Breast epithelium (tissue), 4 donors: ENCODE measurements at regions not wholly inside any gene's neighbourhood (a gene's known extent, or its start where the extent isn't known, plus 50 kb on each side); places are given as distances from the start of the nearest gene placed in this dataset.

Experiments used
- DNase-seq, 2 donors: peaks; one replicate each; pipeline ENCODE4 v3.0.0-alpha.2; 2019; ENCODE audit warnings: low spot score in 2 of 2
- H3K27ac ChIP-seq, 2 donors: fragments of 200-600 bp; sonication (generic) in 1 of 2; one replicate each; pipeline ENCODE4 v1.5.1; 2016 to 2019; ENCODE audit warnings: mild to moderate bottlenecking in 1 of 2
- H3K27me3 ChIP-seq, 2 donors: fragments of 200-600 bp; sonication (generic) in 1 of 2; one replicate each; pipeline versions ENCODE4 v1.5.1 to v1.6.0; 2017 to 2019; ENCODE audit warnings: control low read depth in 1 of 2, mild to moderate bottlenecking in 1 of 2
- H3K36me3 ChIP-seq: fragments of 200-600 bp; one replicate; pipeline ENCODE4 v1.5.1; 2019
- H3K4me1 ChIP-seq, 2 donors: fragments of 200-600 bp; sonication (generic); one replicate each; pipeline ENCODE4 v1.5.1; 2016 to 2019; ENCODE audit warnings: control low read depth in 1 of 2
- H3K4me3 ChIP-seq, 3 donors: fragments of 200-600 bp; sonication (generic); 1 replicate in 2 of 3; 2 replicates in 1 of 3; pipeline ENCODE4 v1.5.1; 2016 to 2019; ENCODE audit warnings: mild to moderate bottlenecking in 3 of 3, moderate library complexity in 2 of 3
- H3K9me3 ChIP-seq, 2 donors: fragments of 200-600 bp; sonication (generic) in 1 of 2; one replicate each; pipeline ENCODE4 v1.5.1; 2016 to 2019; ENCODE audit warnings: control low read depth in 1 of 2
- POLR2A ChIP-seq: fragments of 450-650 bp; IDR thresholded peaks from one replicate; pipeline ENCODE4 v1.6.1; 2016; ENCODE audit warnings: antibody characterized with exemption, mild to moderate bottlenecking, moderate library complexity
- POLR2AphosphoS5 ChIP-seq, 3 donors: sonication (generic); formaldehyde crosslinking; IDR thresholded peaks; one replicate each; pipeline ENCODE4 v1.6.1; 2017; ENCODE audit warnings: antibody characterized with exemption in 3 of 3
- intact Hi-C: fragments of 100-400 bp; cut with DNase I; formaldehyde crosslinking; loops from one replicate; pipeline ENCODE4 v1.15.1; 2023; ENCODE audit warnings: low total_unique reads
- TF ChIP-seq, protein P1 (sequence below), 3 donors: fragments of 450-650 bp; IDR thresholded peaks; one replicate each; pipeline ENCODE4 v1.5.1; 2016 to 2017; ENCODE audit warnings: antibody characterized with exemption in 3 of 3, mild to moderate bottlenecking in 3 of 3, moderate library complexity in 3 of 3

DNA sequence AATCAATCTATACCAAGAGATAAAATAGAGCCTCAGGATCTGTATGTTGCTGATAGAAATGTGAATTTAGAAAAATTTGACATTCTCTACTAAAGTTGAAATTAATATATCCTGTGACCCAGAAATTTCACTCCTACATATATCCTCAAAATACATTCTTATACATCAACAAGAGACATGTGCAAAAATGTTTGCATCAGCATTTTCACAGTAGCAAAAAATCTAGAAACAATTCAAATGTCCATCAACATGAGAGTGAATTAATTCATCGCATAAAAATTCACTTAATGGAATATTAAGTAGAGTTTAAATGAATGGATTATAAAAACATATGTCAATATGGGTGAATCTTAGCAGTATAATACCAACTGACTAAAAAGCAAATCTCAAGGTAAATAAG lies 80.8 kb downstream of the GPR65 start:
- TF ChIP-seq, protein P1, sequence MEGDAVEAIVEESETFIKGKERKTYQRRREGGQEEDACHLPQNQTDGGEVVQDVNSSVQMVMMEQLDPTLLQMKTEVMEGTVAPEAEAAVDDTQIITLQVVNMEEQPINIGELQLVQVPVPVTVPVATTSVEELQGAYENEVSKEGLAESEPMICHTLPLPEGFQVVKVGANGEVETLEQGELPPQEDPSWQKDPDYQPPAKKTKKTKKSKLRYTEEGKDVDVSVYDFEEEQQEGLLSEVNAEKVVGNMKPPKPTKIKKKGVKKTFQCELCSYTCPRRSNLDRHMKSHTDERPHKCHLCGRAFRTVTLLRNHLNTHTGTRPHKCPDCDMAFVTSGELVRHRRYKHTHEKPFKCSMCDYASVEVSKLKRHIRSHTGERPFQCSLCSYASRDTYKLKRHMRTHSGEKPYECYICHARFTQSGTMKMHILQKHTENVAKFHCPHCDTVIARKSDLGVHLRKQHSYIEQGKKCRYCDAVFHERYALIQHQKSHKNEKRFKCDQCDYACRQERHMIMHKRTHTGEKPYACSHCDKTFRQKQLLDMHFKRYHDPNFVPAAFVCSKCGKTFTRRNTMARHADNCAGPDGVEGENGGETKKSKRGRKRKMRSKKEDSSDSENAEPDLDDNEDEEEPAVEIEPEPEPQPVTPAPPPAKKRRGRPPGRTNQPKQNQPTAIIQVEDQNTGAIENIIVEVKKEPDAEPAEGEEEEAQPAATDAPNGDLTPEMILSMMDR (IDR thresholded peaks at IDR 0.05) = no peak
- TF ChIP-seq POLR2AphosphoS5 (IDR thresholded peaks at IDR 0.05) = no peak
- no peak for TF ChIP-seq POLR2A
- Histone ChIP-seq H3K4me3 (no peak overlapping the region), H3K27ac (no peak overlapping the region), H3K4me1 (no peaks in the 10 kb centered on the region), H3K36me3 (no peaks in the 10 kb centered on the region), H3K27me3 (no peaks in the 10 kb centered on the region), H3K9me3 (no peaks in the 10 kb centered on the region)
- DNase-seq = no peak
- intact Hi-C loops = no loop called here

DNA sequence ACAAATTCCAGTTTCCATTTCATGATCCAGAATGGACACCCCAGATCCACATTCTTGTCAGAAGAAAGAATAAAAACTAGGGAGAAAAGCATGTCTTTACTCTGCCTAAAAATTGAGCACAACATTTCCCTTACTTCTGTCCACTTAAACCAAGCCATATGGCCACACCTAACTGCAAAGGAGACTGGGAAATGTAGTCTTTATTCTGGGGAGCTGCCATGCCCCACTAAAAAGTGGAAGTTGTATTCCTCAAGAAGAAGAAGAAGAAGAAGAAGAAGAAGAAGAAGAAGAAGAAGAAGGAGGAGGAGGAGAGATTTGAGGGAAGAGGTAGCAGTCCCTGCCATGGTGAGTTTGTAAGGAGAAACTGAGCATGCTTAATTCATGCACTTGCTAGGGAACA lies 84.5 kb downstream of the GPR65 start:
- no peaks in the 10 kb centered on the region for H3K27me3 ChIP-seq
- no peak overlapping the region for H3K4me3 ChIP-seq
- intact Hi-C loops = no loop called here
- H3K9me3 ChIP-seq = no peaks in the 10 kb centered on the region
- H3K27ac ChIP-seq = no peak overlapping the region
- no peak for DNase-seq
- no peaks in the 10 kb centered on the region for H3K36me3 ChIP-seq
- TF ChIP-seq, protein P1 (IDR thresholded peaks at IDR 0.05) = no peak
- TF ChIP-seq POLR2AphosphoS5 (IDR thresholded peaks at IDR 0.05) (no peak), POLR2A (no peak)
- no peaks in the 10 kb centered on the region for H3K4me1 ChIP-seq

DNA sequence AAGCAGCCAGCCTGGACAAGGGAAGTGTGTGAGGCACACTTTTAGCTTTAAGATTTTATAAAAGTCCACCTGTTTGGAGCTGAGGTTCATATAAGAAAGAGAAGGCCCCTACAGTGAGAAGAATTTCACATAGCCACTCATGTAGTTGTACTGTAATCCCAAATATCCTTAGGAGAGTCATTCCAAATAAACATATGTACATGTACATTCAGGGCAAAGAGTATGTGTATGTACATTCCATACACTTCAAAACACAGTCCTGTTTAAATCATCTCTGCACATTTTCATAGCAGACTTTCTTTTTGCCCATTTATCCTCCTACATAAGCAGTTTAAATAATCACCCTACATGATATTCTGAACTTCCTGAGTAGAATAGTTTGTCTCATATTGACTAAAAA lies 87.6 kb downstream of the GPR65 start:
- Histone ChIP-seq H3K27ac (no peak overlapping the region), H3K9me3 (no peaks in the 10 kb centered on the region), H3K36me3 (no peaks in the 10 kb centered on the region), H3K4me1 (no peaks in the 10 kb centered on the region), H3K4me3 (no peak overlapping the region), H3K27me3 (no peaks in the 10 kb centered on the region)
- TF ChIP-seq POLR2A = no peak
- TF ChIP-seq, protein P1 (IDR thresholded peaks at IDR 0.05) = no peak
- no peak for TF ChIP-seq POLR2AphosphoS5 (IDR thresholded peaks at IDR 0.05)
- intact Hi-C loops = no loop called here
- DNase-seq = no peak

DNA sequence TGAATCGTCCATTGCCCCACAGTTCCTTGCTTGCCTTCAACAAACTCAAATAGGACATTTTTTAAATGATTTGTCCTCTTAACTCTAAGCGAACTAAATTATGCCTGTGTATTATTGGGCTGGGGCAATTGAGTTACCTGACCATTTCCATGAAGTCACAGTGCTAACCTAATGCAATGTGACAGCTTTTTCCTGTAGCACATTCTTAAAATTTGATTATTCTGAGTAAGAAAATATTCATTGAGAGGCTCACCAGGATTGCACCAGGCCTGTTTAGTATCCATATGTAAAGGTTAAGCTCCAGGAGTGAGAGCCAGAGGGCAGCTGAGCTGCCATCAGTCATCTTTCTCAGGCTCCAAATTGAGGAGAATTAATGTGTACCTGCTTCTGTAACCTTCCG lies 90.9 kb downstream of the GPR65 start:
- Histone ChIP-seq H3K9me3 (no peaks in the 10 kb centered on the region), H3K27ac (no peak overlapping the region), H3K4me3 (no peak overlapping the region), H3K27me3 (no peaks in the 10 kb centered on the region), H3K36me3 (no peaks in the 10 kb centered on the region), H3K4me1 (no peaks in the 10 kb centered on the region)
- TF ChIP-seq, protein P1 (IDR thresholded peaks at IDR 0.05) = no peak
- TF ChIP-seq POLR2AphosphoS5 (IDR thresholded peaks at IDR 0.05) (no peak), POLR2A (no peak)
- intact Hi-C loops = no loop called here
- DNase-seq = no peak

DNA sequence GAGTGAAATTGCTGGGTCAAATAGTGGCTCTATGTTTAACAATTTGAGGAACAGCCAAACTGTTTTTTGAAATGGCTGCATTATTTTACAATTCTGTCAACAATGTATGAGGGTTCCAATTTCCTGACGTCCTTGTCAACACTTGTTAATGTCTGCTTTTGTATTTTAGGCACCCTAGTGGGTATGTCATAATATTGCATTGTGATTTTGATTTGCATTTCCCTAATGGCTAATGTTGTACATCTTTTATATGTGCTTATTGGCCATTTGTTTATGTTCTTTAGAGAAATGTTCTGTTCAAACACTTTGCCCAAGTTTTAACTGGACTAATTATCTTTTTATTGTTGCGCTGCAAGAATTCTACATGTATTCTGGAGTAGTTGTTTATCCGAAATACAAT lies 93.2 kb downstream of the GPR65 start:
- H3K36me3 ChIP-seq = no peaks in the 10 kb centered on the region
- intact Hi-C loops = no loop called here
- H3K4me1 ChIP-seq = no peaks in the 10 kb centered on the region
- H3K9me3 ChIP-seq = no peaks in the 10 kb centered on the region
- no peaks in the 10 kb centered on the region for H3K27me3 ChIP-seq
- H3K4me3 ChIP-seq = no peak overlapping the region
- no peak for DNase-seq
- no peak for TF ChIP-seq POLR2A
- TF ChIP-seq, protein P1 (IDR thresholded peaks at IDR 0.05) = no peak
- no peak for TF ChIP-seq POLR2AphosphoS5 (IDR thresholded peaks at IDR 0.05)
- H3K27ac ChIP-seq = no peak overlapping the region
